H1 (cell line): ENCODE measurements at regions not wholly inside any gene's neighbourhood (a gene's known extent, or its start where the extent isn't known, plus 50 kb on each side); places are given as distances from the start of the nearest gene placed in this dataset.

Source experiments
- CEBPB ChIP-seq: IDR thresholded peaks from 2 replicates; pipeline ENCODE4 v1.6.1; 2012; ENCODE audit warnings: low read depth, low read length
- CHD2 ChIP-seq: IDR thresholded peaks from 2 replicates; pipeline ENCODE4 v1.6.1; 2012; ENCODE audit warnings: low read length, improper control_type of control experiment
- CREB1 ChIP-seq: IDR thresholded peaks from 2 replicates; pipeline ENCODE4 v1.6.1; 2012; ENCODE audit warnings: inconsistent platforms
- EZH2 ChIP-seq: fragments of 200-600 bp; sonication (generic); IDR thresholded peaks from 2 replicates; pipeline ENCODE4 v1.7.1; 2012; ENCODE audit warnings: low read depth, mild to moderate bottlenecking, moderate library complexity, low read length, inconsistent platforms; ENCODE audit not compliant: severe bottlenecking
- FOSL1 ChIP-seq: IDR thresholded peaks from 2 replicates; pipeline ENCODE4 v1.6.1; 2011; ENCODE audit warnings: mild to moderate bottlenecking, low read depth, low read length, moderate library complexity; ENCODE audit not compliant: insufficient read depth
- KDM1A ChIP-seq: fragments of 200-600, 300-600 bp; sonication (generic); IDR thresholded peaks from 2 replicates; pipeline ENCODE4 v1.7.1; 2016; ENCODE audit warnings: mild to moderate bottlenecking, low read length, borderline replicate concordance
- POLR2AphosphoS5 ChIP-seq: IDR thresholded peaks from 2 replicates; pipeline ENCODE4 v1.6.1; 2011; ENCODE audit warnings: low read depth, low read length
- SIN3A ChIP-seq, 2 experiments: IDR thresholded peaks in 1 of 2; conservative IDR thresholded peaks in 1 of 2; 2 replicates each; pipeline ENCODE4 v1.6.1; 2011 to 2012; ENCODE audit warnings: low read length in 2 of 2, improper control_type of control experiment in 1 of 2, low read depth in 1 of 2, mild to moderate bottlenecking in 1 of 2
- TAF1 ChIP-seq: IDR thresholded peaks from 2 replicates; pipeline ENCODE4 v1.6.1; 2011; ENCODE audit warnings: mild to moderate bottlenecking, low read depth, low read length
- TF ChIP-seq, protein P1 (sequence below): IDR thresholded peaks from 2 replicates; pipeline ENCODE4 v1.6.1; 2012; ENCODE audit warnings: inconsistent platforms
- TF ChIP-seq, protein P2 (sequence below), 3 experiments: IDR thresholded peaks; 1 replicate in 2 of 3; 2 replicates in 1 of 3; pipeline versions ENCODE4 v1.5.1 to v1.6.1; 2011; ENCODE audit warnings: low read length in 3 of 3, mild to moderate bottlenecking in 3 of 3, inconsistent platforms in 2 of 3, low read depth in 1 of 3, moderate library complexity in 1 of 3; ENCODE audit not compliant: insufficient read depth in 1 of 3; ENCODE audit errors: control extremely low read depth in 1 of 3

DNA sequence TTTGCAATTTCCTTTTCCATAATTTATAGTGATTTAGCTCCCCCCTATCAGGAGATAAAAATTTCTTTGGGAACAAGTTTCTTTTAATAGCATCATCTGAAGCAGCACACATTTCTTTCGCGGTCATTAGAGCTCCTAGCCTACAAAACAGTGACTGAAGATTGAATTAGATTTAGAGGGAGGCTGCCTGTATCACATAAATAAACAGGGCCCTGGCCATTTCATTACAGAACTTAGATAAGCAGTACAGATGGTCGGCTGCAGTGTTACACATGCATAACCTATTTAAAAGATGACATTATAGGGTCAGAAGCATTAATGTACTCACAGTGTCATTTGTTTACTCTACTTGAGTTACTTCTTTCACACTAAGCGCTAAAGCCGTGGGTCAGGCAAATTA lies 81.4 kb upstream of the SLC25A26 start:
- TF ChIP-seq KDM1A (no peak), CREB1 (no peak), POLR2AphosphoS5 (no peak), CHD2 (no peak), TAF1 (no peak), FOSL1 (no peak), SIN3A (conservative IDR thresholded peaks at IDR 0.05 in 1 of 2, IDR thresholded peaks at IDR 0.05 in 1 of 2; ENCODE audit: low read depth in 1 of 2, low read length in 2 of 2) (no peak), CEBPB (no peak), EZH2 (no peak)
- TF ChIP-seq, protein P1, sequence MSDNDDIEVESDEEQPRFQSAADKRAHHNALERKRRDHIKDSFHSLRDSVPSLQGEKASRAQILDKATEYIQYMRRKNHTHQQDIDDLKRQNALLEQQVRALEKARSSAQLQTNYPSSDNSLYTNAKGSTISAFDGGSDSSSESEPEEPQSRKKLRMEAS, result no peak
- TF ChIP-seq, protein P2, sequence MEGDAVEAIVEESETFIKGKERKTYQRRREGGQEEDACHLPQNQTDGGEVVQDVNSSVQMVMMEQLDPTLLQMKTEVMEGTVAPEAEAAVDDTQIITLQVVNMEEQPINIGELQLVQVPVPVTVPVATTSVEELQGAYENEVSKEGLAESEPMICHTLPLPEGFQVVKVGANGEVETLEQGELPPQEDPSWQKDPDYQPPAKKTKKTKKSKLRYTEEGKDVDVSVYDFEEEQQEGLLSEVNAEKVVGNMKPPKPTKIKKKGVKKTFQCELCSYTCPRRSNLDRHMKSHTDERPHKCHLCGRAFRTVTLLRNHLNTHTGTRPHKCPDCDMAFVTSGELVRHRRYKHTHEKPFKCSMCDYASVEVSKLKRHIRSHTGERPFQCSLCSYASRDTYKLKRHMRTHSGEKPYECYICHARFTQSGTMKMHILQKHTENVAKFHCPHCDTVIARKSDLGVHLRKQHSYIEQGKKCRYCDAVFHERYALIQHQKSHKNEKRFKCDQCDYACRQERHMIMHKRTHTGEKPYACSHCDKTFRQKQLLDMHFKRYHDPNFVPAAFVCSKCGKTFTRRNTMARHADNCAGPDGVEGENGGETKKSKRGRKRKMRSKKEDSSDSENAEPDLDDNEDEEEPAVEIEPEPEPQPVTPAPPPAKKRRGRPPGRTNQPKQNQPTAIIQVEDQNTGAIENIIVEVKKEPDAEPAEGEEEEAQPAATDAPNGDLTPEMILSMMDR (IDR thresholded peaks at IDR 0.05; ENCODE audit: control extremely low read depth in 1 of 3, insufficient read depth in 1 of 3, low read depth in 1 of 3, low read length in 3 of 3), result no peak
